Natural killer cell treated with Interleukin-12 subunit alpha and Interleukin-12 subunit beta and Interleukin-15 and Interleukin-18, amount 100 ng/mL, for 72 hours (primary cell): ENCODE measurements at regions not wholly inside any gene's neighbourhood (a gene's known extent, or its start where the extent isn't known, plus 50 kb on each side); places are given as distances from the start of the nearest gene placed in this dataset.

ENCODE experiments used
- ATAC-seq, 2 donors: fragments of 150-1000 bp; cut with Tn5 transposase in 1 of 2; sonication (Bioruptor Pico), chemical (Tn5 transposase) in 1 of 2; 2 replicates each; pipeline ENCODE4 v1.10.0; 2021
- DNase-seq: peaks from one replicate; pipeline ENCODE4 v3.0.0; 2022; ENCODE audit warnings: low spot score
- H3K27ac Mint-ChIP-seq, 2 donors: 1 replicate in 1 of 2; 2 replicates in 1 of 2; pipeline ENCODE4 v1.8.0; 2022; ENCODE audit warnings: mixed read lengths in 2 of 2, mild to moderate bottlenecking in 1 of 2, moderate library complexity in 1 of 2
- H3K27me3 Mint-ChIP-seq, 2 donors: 1 replicate in 1 of 2; 2 replicates in 1 of 2; pipeline ENCODE4 v1.8.0; 2022; ENCODE audit warnings: mixed read lengths in 2 of 2
- H3K36me3 Mint-ChIP-seq: one replicate; pipeline ENCODE4 v1.8.0; 2022; ENCODE audit warnings: mixed read lengths
- H3K4me1 Mint-ChIP-seq, 2 donors: 1 replicate in 1 of 2; 2 replicates in 1 of 2; pipeline ENCODE4 v1.8.0; 2022; ENCODE audit warnings: low read depth in 2 of 2, mixed read lengths in 2 of 2, mild to moderate bottlenecking in 1 of 2
- H3K4me3 Mint-ChIP-seq: one replicate; pipeline ENCODE4 v1.8.0; 2022; ENCODE audit warnings: mixed read lengths
- H3K9me3 Mint-ChIP-seq: 2 replicates; pipeline ENCODE4 v1.8.0; 2022; ENCODE audit warnings: mixed read lengths

DNA sequence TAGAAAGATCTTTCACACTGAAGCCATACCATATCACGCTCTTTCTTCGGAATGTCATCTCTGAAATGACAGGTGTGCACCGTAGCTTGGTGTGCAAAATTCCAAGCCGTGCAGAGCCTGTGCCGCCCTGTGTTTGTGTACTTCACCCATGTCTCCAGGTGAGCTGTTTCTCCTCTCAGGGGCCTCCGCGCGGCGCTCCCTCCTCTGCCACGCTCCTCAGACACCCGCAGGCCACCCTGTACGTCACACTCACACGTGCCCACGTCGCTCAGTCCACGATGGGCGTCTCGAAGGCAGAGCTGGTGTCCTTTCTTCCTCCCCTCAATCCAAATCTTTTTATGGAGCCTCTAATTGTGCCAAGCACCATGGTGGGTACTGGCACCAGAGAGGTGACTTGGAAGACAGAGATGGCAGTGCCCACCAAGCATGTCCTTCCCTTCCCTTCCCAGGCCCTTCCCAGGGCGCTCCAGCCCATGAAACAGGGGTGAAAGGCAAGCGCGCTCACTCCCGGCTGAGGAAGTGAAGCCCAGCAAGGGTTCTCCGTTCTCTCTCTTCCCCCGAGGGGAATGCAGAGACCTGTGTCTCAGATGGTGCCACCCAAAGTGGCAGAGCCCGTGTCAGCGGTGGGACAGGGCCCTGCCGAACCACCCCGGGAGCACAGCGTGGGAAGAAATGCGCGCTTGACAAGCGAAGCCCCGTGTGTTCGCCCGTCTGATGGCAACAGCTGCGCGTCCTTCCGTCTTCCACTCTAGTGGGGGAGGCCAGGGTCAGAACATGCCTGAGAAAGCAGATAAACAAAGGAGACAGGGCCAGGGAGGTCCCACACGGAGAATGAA lies 292.5 kb upstream of the SHH start:
- H3K27ac Mint-ChIP-seq = no peak overlapping the region
- ATAC-seq = no peak

DNA sequence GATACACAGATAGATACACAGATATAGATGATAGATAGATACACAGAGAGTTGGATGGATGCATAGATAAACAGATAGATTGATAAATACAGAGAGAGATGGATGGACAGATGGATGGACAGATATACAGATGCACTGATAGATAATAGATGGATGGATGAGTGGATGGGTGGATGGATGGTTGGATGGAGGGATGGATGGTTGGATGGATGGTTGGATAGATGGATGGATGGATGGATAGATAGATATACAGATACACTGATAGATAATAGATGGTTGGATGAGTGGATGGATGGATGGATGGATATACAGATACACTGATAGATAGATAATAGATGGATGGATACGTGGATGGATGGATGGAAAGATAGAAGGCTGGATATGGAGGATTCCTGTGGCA lies 290.0 kb upstream of the SHH start:
- H3K27me3 Mint-ChIP-seq = no peaks in the 10 kb centered on the region
- no peaks in the 10 kb centered on the region for H3K36me3 Mint-ChIP-seq
- H3K27ac Mint-ChIP-seq = no peak overlapping the region
- ATAC-seq (no peak), DNase-seq (no peak)
- no peak overlapping the region for H3K4me3 Mint-ChIP-seq
- no peaks in the 10 kb centered on the region for H3K4me1 Mint-ChIP-seq
- no peaks in the 10 kb centered on the region for H3K9me3 Mint-ChIP-seq

More for the DNA sequence above, 292.5 kb upstream of the SHH start:
- Mint-ChIP-seq H3K36me3 (no peaks in the 10 kb centered on the region), H3K4me1 (no peaks in the 10 kb centered on the region), H3K4me3 (no peak overlapping the region), H3K27me3 (no peaks in the 10 kb centered on the region), H3K9me3 (no peaks in the 10 kb centered on the region)
- DNase-seq = no peak

DNA sequence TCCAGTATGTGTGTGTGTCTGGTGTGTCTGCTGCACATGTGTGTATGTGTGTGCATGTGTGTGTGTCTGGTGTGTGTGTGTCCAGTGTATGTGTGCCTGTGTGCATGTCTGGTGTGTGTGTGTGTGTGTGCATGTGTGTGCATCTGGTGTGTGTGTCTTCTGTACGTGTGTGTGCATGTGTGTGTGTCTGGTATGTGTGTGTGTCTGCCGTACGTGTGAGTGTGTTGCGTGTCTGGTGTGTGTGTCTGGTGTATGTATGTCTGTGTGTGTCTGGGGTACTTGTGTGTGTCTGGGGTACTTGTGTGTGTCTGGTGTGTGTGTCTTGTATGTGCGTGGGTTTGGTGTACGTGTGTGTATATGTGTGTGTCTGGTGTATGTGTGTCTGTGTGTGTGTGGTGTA lies 289.1 kb upstream of the SHH start:
- Mint-ChIP-seq H3K4me3 (no peak overlapping the region), H3K36me3 (no peaks in the 10 kb centered on the region), H3K4me1 (no peaks in the 10 kb centered on the region), H3K27ac (no peak overlapping the region), H3K9me3 (no peaks in the 10 kb centered on the region), H3K27me3 (no peaks in the 10 kb centered on the region)
- DNase-seq (no peak), ATAC-seq (no peak)

DNA sequence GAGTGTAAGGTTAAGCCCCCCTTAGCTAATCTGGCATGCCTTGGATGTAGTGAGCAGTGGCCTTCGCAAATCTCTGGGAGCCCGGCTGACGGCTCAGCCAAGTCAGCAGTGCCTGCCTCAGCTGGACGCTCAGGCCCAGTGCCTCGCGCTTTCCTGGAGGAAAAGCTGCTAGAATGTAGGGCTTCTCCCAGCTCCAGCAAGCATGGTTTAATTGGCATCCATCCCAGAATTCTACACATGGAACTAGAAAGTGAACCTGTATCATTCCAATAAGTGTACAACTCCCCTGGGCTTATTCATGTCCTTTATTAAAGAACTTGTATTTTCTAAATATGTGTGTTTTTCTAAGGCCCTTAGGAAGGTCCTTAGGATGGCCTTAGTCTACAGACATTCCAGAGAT lies 287.8 kb upstream of the SHH start:
- Mint-ChIP-seq H3K27me3 (no peaks in the 10 kb centered on the region), H3K36me3 (no peaks in the 10 kb centered on the region), H3K9me3 (no peaks in the 10 kb centered on the region), H3K27ac (no peak overlapping the region), H3K4me1 (no peaks in the 10 kb centered on the region), H3K4me3 (no peak overlapping the region)
- DNase-seq = no peak
- no peak for ATAC-seq

- no peaks in the 10 kb centered on the region for H3K9me3 Mint-ChIP-seq
- H3K4me1 Mint-ChIP-seq = no peaks in the 10 kb centered on the region
- H3K27me3 Mint-ChIP-seq = no peaks in the 10 kb centered on the region
- no peak for ATAC-seq
- H3K4me3 Mint-ChIP-seq = no peak overlapping the region
- no peak for DNase-seq
- no peak overlapping the region for H3K27ac Mint-ChIP-seq
- H3K36me3 Mint-ChIP-seq = no peaks in the 10 kb centered on the region
Observed at GRCh38 chr7:156099085-156099484, 286.8 kb upstream of the SHH start.

DNA sequence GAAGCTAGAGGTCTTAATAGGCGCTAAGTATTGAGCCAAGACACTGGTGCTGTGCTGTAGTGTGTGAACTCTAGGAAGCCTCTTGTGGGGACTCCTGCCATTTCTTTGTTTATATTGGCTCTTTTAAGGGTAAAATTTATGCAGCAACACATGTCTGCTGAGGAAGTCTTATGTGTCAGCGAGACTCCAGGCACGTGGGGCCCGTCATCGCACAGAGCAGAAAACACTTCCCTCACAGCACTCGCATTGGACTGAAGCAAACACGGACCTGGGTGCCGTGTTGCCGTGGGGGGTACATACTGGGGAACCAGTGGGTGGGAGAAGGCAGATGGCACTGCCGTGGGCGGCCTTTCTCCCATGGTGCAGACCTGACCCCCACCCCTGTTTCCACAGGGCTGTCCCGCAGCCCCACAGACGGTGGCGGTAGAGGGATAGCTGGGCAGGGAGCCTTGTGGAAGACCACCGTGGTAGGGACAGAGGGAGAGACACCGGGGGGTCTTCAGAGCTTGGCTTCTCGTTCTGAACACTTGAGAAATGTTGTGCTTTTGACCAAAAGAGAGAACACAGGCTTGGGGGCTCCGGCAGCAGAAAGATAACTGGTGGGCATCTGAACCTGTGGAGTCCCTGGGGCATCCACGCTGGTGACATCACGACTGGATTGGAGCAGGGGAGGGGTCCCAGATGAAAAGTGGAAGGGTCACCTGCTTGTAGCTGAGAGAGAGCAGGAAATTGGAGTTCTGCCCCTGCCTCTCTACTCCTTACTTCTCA lies 284.7 kb upstream of the SHH start:
- Mint-ChIP-seq H3K36me3 (no peaks in the 10 kb centered on the region), H3K4me1 (no peaks in the 10 kb centered on the region), H3K27ac (no peak overlapping the region), H3K4me3 (no peak overlapping the region), H3K9me3 (no peaks in the 10 kb centered on the region), H3K27me3 (no peaks in the 10 kb centered on the region)
- no peak for ATAC-seq
- DNase-seq = no peak

DNA sequence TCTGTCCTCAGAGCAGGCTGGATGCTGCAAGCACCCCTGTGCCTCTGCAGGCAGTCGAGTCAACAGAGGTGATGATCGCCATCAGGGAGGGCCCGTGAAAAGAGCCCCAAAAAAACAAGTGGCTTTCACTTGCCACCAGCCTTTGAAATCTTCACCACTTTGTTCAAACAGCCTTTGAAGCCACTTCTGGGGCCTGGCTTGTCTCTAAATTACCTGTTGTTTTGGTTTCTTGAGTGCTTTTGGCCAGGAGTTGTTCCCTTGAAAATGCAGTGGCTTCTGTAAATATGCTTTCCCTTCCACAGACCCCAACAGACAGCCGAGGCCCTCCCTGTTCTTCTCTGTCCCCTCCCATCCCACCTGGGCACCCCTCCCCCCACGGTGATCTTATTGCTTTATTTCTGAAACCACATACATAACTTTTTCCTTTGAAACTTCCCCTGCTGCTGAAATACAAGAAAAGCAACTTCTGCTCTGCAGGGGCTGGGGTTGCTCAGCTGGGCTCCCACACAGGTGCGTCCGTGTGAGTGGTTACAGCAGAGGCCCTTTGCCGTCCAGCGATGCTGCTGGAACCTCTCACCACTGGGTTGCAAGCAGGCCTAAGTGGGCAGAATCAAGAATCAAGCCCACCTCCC lies 283.8 kb upstream of the SHH start:
- DNase-seq = no peak
- Mint-ChIP-seq H3K27ac (no peak overlapping the region), H3K9me3 (no peaks in the 10 kb centered on the region), H3K4me3 (no peak overlapping the region), H3K36me3 (no peaks in the 10 kb centered on the region), H3K4me1 (no peaks in the 10 kb centered on the region), H3K27me3 (no peaks in the 10 kb centered on the region)
- no peak for ATAC-seq

DNA sequence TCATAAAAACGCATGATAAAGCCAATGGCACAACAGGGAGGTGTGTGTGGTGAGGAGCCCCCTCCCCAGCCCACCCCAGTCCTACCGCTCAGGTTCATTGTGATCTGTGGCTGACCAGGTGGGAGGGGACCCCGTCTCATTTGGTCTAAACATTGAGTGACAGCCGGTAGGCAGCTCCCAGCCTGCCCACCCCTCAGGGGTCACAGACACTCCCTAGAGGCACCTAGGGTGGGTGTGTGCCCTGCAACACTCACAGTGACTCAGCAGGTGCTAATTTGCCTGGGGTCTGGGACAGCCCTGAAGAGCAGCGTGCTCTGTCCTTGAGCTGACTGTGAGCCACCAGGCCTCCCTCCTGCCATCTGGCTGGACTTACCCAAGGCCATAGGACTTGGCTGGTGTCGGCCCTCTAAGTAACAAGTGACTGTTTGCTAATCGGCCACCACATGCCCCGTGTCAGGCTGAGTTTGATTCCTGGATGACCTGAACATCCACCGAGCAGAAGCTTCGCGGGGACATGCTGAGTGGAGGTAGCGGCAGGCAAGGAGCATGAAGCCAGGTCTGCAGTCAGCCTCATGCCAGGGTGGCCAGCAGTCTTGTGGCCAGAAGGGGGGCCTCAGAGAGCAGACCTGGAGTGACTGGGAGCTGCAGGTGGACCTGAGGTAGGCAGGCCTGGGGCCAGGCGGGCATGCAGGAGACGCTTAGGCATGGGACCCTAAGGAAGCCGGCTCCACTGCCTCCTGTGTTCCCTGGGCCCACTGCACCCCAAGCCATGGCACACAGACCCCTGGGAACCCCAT lies 282.3 kb upstream of the SHH start:
- Mint-ChIP-seq H3K9me3 (no peaks in the 10 kb centered on the region), H3K36me3 (no peaks in the 10 kb centered on the region), H3K4me3 (no peak overlapping the region), H3K27me3 (no peaks in the 10 kb centered on the region), H3K27ac (no peak overlapping the region), H3K4me1 (no peaks in the 10 kb centered on the region)
- DNase-seq (no peak), ATAC-seq (no peak)

- H3K27me3 Mint-ChIP-seq = peaks cover 0 to 3% of the 10 kb centered on the region in 2 donors
- no peaks in the 10 kb centered on the region for H3K9me3 Mint-ChIP-seq
- no peak overlapping the region for H3K4me3 Mint-ChIP-seq
- H3K36me3 Mint-ChIP-seq = no peaks in the 10 kb centered on the region
- ATAC-seq (no peak), DNase-seq (no peak)
- H3K27ac Mint-ChIP-seq = no peak overlapping the region
- no peaks in the 10 kb centered on the region for H3K4me1 Mint-ChIP-seq
Observed at GRCh38 chr7:156092307-156092706, 280.0 kb upstream of the SHH start.

DNA sequence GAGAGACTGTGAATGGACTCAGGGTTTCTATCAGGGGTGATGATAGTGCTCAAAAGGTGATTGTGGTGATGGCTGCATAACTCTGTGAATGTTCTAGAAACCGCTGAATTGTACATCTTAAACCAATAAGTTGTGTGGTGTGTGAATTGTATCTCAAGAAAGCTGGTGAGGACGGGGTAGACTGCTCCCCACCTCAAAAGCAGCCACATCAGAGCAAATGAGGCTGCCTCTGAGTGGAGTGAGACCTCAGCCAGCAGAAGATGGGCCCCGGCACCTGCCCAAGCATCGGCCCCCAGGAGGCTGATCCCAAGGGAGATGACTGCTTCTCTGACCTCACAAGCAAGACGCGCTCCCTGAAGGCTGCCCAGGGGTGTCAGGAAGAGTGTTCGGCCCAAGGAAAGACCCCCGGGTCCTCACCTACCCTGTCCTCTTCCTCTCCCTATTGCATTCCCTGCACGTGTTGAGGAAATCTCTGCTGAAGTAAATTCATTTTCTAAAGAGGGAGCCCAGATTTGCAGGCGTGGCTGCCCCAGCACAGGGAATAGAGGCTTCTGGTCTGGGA lies 279.3 kb upstream of the SHH start:
- H3K4me3 Mint-ChIP-seq = no peak overlapping the region
- H3K27me3 Mint-ChIP-seq = peaks cover 0 to 3% of the 10 kb centered on the region in 2 donors
- peak in 1 of 2 donors; percentile 15 for ATAC-seq
- no peaks in the 10 kb centered on the region for H3K36me3 Mint-ChIP-seq
- no peaks in the 10 kb centered on the region for H3K9me3 Mint-ChIP-seq
- no peak overlapping the region for H3K27ac Mint-ChIP-seq
- no peak for DNase-seq
- no peaks in the 10 kb centered on the region for H3K4me1 Mint-ChIP-seq

GRCh38 chr7:156090988-156091387 lies 278.7 kb upstream of the SHH start:
- Mint-ChIP-seq H3K27ac (no peak overlapping the region), H3K27me3 (peaks cover 0 to 3% of the 10 kb centered on the region in 2 donors), H3K9me3 (no peaks in the 10 kb centered on the region), H3K4me1 (no peaks in the 10 kb centered on the region), H3K4me3 (no peak overlapping the region), H3K36me3 (no peaks in the 10 kb centered on the region)
- DNase-seq (no peak), ATAC-seq (peak in 1 of 2 donors; percentile 61)

DNA sequence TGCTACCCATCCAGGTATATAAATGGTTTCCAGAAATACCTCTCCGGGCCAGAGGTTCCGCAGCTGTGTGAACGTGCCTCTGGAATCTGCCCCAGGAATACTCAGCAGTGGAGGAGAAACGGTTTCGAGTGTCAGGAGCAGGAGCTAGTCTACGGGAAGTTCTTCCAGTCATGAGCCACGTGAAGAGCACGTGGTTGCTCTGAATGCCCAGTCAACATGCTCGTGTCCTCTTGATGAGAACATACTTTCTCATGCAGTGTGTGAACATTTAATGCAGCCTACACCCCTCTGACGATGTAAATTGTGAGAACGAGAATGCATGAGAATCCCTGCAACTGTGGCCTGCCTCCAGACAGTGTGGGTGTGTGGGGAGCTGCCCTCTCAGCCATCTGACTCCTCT lies 277.0 kb upstream of the SHH start:
- no peaks in the 10 kb centered on the region for H3K36me3 Mint-ChIP-seq
- peaks cover 0 to 3% of the 10 kb centered on the region in 2 donors for H3K27me3 Mint-ChIP-seq
- no peak overlapping the region for H3K27ac Mint-ChIP-seq
- H3K4me1 Mint-ChIP-seq = no peaks in the 10 kb centered on the region
- ATAC-seq = no peak
- H3K9me3 Mint-ChIP-seq = no peaks in the 10 kb centered on the region
- no peak overlapping the region for H3K4me3 Mint-ChIP-seq
- no peak for DNase-seq

- H3K4me3 Mint-ChIP-seq = no peak overlapping the region
- no peaks in the 10 kb centered on the region for H3K36me3 Mint-ChIP-seq
- no peaks in the 10 kb centered on the region for H3K4me1 Mint-ChIP-seq
- ATAC-seq (no peak), DNase-seq (no peak)
- no peaks in the 10 kb centered on the region for H3K9me3 Mint-ChIP-seq
- H3K27ac Mint-ChIP-seq = no peak overlapping the region
- peaks cover 0 to 3% of the 10 kb centered on the region in 2 donors for H3K27me3 Mint-ChIP-seq
Observed at GRCh38 chr7:156088115-156088514, 275.9 kb upstream of the SHH start.
